PC-9 (cell line): ENCODE measurements at regions not wholly inside any gene's neighbourhood (a gene's known extent, or its start where the extent isn't known, plus 50 kb on each side); places are given as distances from the start of the nearest gene placed in this dataset.

ENCODE experiments used
- BruUV-seq: library from RNA; stranded (reverse); fragments of 400-500 nt; replicated peaks from 2 replicates; lab custom pipeline; 2021; lab: Mats Ljungman, UMichigan
- CTCF ChIA-PET: fragments of 300-600 bp; sonication (Branson Sonifier 250); formaldehyde crosslinking; loops from one replicate; lab custom pipeline; 2022; ENCODE audit warnings: antibody characterized with exemption; lab: Charles Lee
- POLR2A ChIA-PET: fragments of 300-600 bp; sonication (Branson Sonifier 250); formaldehyde crosslinking; loops from one replicate; lab custom pipeline; 2022; ENCODE audit warnings: antibody characterized with exemption; ENCODE audit not compliant: unreplicated experiment; lab: Charles Lee
- DNase-seq, 2 experiments: peaks; one replicate each; pipeline versions ENCODE4 v3.0.0 to v3.0.0-alpha.2; 2015 to 2022; ENCODE audit warnings: mixed read lengths in 1 of 2
- H2AFZ ChIP-seq: fragments of 200-600 bp; sonication (generic); 2 replicates; pipeline ENCODE4 v1.8.1; 2017; ENCODE audit warnings: antibody characterized with exemption
- H3F3A ChIP-seq: fragments of 200-600 bp; sonication (generic); 2 replicates; pipeline ENCODE4 v1.8.1; 2017; ENCODE audit warnings: antibody characterized with exemption, mild to moderate bottlenecking, low read depth; ENCODE audit not compliant: insufficient read depth
- H3K27ac ChIP-seq: fragments of 200-600 bp; sonication (generic); 2 replicates; pipeline ENCODE4 v1.6.1; 2016; ENCODE audit warnings: mixed run types
- H3K27me3 ChIP-seq: fragments of 200-600 bp; sonication (generic); 2 replicates; pipeline ENCODE4 v1.6.1; 2016; ENCODE audit warnings: low read depth, mixed run types; ENCODE audit not compliant: insufficient read depth
- H3K36me3 ChIP-seq: fragments of 200-600 bp; sonication (generic); 2 replicates; pipeline ENCODE4 v1.6.1; 2016; ENCODE audit warnings: low read depth, mixed run types
- H3K4me1 ChIP-seq: fragments of 200-600 bp; sonication (generic); replicated peaks from 2 replicates; pipeline ENCODE4 v1.6.1; 2016; ENCODE audit warnings: mixed run types; ENCODE audit not compliant: insufficient read depth
- H3K4me2 ChIP-seq: fragments of 200-600 bp; sonication (generic); 2 replicates; pipeline ENCODE4 v1.6.1; 2017; ENCODE audit warnings: mixed run types
- H3K4me3 ChIP-seq: fragments of 200-600 bp; sonication (generic); 2 replicates; pipeline ENCODE4 v1.6.1; 2016; ENCODE audit warnings: mixed run types
- H3K79me2 ChIP-seq: fragments of 200-600 bp; sonication (generic); 2 replicates; pipeline ENCODE4 v1.6.1; 2017; ENCODE audit warnings: low read depth, mixed run types
- H3K9me2 ChIP-seq: fragments of 200-600 bp; sonication (generic); 2 replicates; pipeline ENCODE4 v1.8.1; 2017; ENCODE audit warnings: mild to moderate bottlenecking; ENCODE audit not compliant: insufficient read depth
- H3K9me3 ChIP-seq: fragments of 200-600 bp; sonication (generic); 2 replicates; pipeline ENCODE4 v1.8.1; 2016; ENCODE audit warnings: low read depth; ENCODE audit not compliant: insufficient read depth
- H4K20me1 ChIP-seq: fragments of 200-600 bp; sonication (generic); 2 replicates; pipeline ENCODE4 v1.8.1; 2017; ENCODE audit not compliant: insufficient read depth
- CTCF ChIP-seq: fragments of 200-600 bp; sonication (generic); conservative IDR thresholded peaks from 2 replicates; pipeline ENCODE4 v1.6.1; 2017; ENCODE audit warnings: mixed run types, antibody characterized with exemption, mild to moderate bottlenecking, moderate library complexity
- EZH2 ChIP-seq: fragments of 200-600 bp; sonication (generic); IDR thresholded peaks from 2 replicates; pipeline ENCODE4 v1.8.0; 2017; ENCODE audit warnings: antibody characterized with exemption, low read depth
- intact Hi-C: fragments of 100-400 bp; cut with micrococcal nuclease; formaldehyde crosslinking; loops from one replicate; pipeline ENCODE4 v1.10.0; 2022; ENCODE audit not compliant: unreplicated experiment

- POLR2A ChIA-PET = no interaction called here
These were observed 190.3 kb upstream of the TAB2 start for GRCh38 chr6:149127212-149127611.

GRCh38 chr6:149128489-149129145, 188.9 kb upstream of the TAB2 start:
- Histone ChIP-seq H3K36me3 (no peaks in the 10 kb centered on the region), H3K27me3 (no peaks in the 10 kb centered on the region), H3K4me2 (no peak overlapping the region), H3F3A (peaks cover 4% of the 10 kb centered on the region; the same call in 1 of the 2 replicates), H2AFZ (no peak overlapping the region), H3K4me3 (no peak overlapping the region), H3K9me3 (no peaks in the 10 kb centered on the region; the same call in 1 of the 2 replicates), H4K20me1 (no peaks in the 10 kb centered on the region), H3K4me1 (peaks cover 30% of the 10 kb centered on the region), H3K79me2 (no peaks in the 10 kb centered on the region), H3K9me2 (no peaks in the 10 kb centered on the region), H3K27ac (no peak overlapping the region)
- intact Hi-C loops = no loop called here
- DNase-seq = no peak
- BruUV-seq = no TSS peak
- ChIA-PET POLR2A (interaction anchor here (0.6 kb wide), 1 partner anchor 316 kb away, joined by 4 read pairs; no protein-coding TSS in a partner anchor), CTCF (no interaction called here)
- no peak for TF ChIP-seq EZH2
- no peak for TF ChIP-seq CTCF

More at GRCh38 chr6:149127212-149127611, 190.3 kb upstream of the TAB2 start:
- H3K4me3 ChIP-seq = no peak overlapping the region
- intact Hi-C loops = no loop called here
- no peaks in the 10 kb centered on the region for H3K79me2 ChIP-seq
- H3F3A ChIP-seq = peaks cover 4% of the 10 kb centered on the region; the same call in 1 of the 2 replicates
- TF ChIP-seq EZH2 = no peak
- TF ChIP-seq CTCF = no peak
- no peaks in the 10 kb centered on the region; the same call in 1 of the 2 replicates for H3K9me3 ChIP-seq
- H2AFZ ChIP-seq = no peak overlapping the region
- BruUV-seq = no TSS peak
- peaks cover 24% of the 10 kb centered on the region for H3K4me1 ChIP-seq
- no peaks in the 10 kb centered on the region for H3K36me3 ChIP-seq
- DNase-seq = no peak
- no peak overlapping the region for H3K4me2 ChIP-seq
- no peaks in the 10 kb centered on the region for H4K20me1 ChIP-seq
- no peaks in the 10 kb centered on the region for H3K9me2 ChIP-seq
- CTCF ChIA-PET = no interaction called here
- H3K27ac ChIP-seq = peak overlapping the region; percentile 30; the same call in 1 of the 2 replicates
- H3K27me3 ChIP-seq = no peaks in the 10 kb centered on the region

GRCh38 chr6:149129371-149130077, 188.0 kb upstream of the TAB2 start:
- Histone ChIP-seq H3K4me1 (peaks cover 39% of the 10 kb centered on the region), H3K36me3 (no peaks in the 10 kb centered on the region), H2AFZ (no peak overlapping the region), H3K27me3 (no peaks in the 10 kb centered on the region), H4K20me1 (no peaks in the 10 kb centered on the region), H3K79me2 (no peaks in the 10 kb centered on the region), H3F3A (peaks cover 7% of the 10 kb centered on the region; the same call in 1 of the 2 replicates), H3K27ac (no peak overlapping the region; the same call in 1 of the 2 replicates), H3K9me2 (no peaks in the 10 kb centered on the region), H3K9me3 (no peaks in the 10 kb centered on the region; the same call in 1 of the 2 replicates), H3K4me2 (no peak overlapping the region), H3K4me3 (no peak overlapping the region)
- TF ChIP-seq CTCF (no peak), EZH2 (no peak)
- no TSS peak for BruUV-seq
- ChIA-PET POLR2A (interaction anchor here (0.6 kb wide), 1 partner anchor 315 kb away, joined by 4 read pairs; no protein-coding TSS in a partner anchor), CTCF (no interaction called here)
- intact Hi-C loops = no loop called here
- peak; percentile 23 to 43 for DNase-seq
